CD4-positive, alpha-beta T cell (primary cell): ENCODE measurements at regions not wholly inside any gene's neighbourhood (a gene's known extent, or its start where the extent isn't known, plus 50 kb on each side); places are given as distances from the start of the nearest gene placed in this dataset.

ENCODE experiments used
- ATAC-seq: fragments of 200-7000 bp; cut with Tn5 transposase; one replicate; pipeline ENCODE4 v1.10.0; 2022; ENCODE audit warnings: mild to moderate bottlenecking; ENCODE audit not compliant: poor library complexity
- CTCF ChIA-PET: fragments of 350-600 bp; sonication (Branson Sonifier 250); formaldehyde crosslinking; loops from one replicate; lab custom pipeline; 2021; ENCODE audit warnings: antibody characterized with exemption, inconsistent platforms; lab: Charles Lee
- POLR2A ChIA-PET: fragments of 350-600 bp; sonication (Branson Sonifier 250); formaldehyde crosslinking; loops from one replicate; lab custom pipeline; 2021; ENCODE audit warnings: antibody characterized with exemption, inconsistent platforms; lab: Charles Lee
- DNase-seq, 14 experiments: peaks; one replicate each; pipeline ENCODE4 v3.0.0-alpha.2; 2013 to 2020; ENCODE audit warnings: mixed read lengths in 2 of 14
- H3K27ac ChIP-seq, 2 donors: one replicate each; pipeline versions ENCODE4 v1.5.1 to v1.7.0; 2013; ENCODE audit warnings: low read length in 2 of 2, low read depth in 1 of 2, mild to moderate bottlenecking in 1 of 2
- H3K27me3 ChIP-seq, 2 experiments: 1 replicate in 1 of 2; 2 replicates in 1 of 2; pipeline versions ENCODE4 v1.6.1 to v1.7.0; 2013; ENCODE audit warnings: low read length in 2 of 2, control low read depth in 1 of 2, mild to moderate bottlenecking in 1 of 2, moderate library complexity in 1 of 2; ENCODE audit not compliant: insufficient read depth in 2 of 2, control insufficient read depth in 1 of 2
- H3K36me3 ChIP-seq: one replicate; pipeline ENCODE4 v1.6.1; 2013; ENCODE audit warnings: low read length, control low read depth; ENCODE audit not compliant: insufficient read depth
- H3K4me1 ChIP-seq: one replicate; pipeline ENCODE4 v1.6.1; 2013; ENCODE audit warnings: low read length, control low read depth; ENCODE audit not compliant: insufficient read depth
- H3K4me3 ChIP-seq: one replicate; pipeline ENCODE4 v1.5.1; 2013; ENCODE audit warnings: mild to moderate bottlenecking, low read length, moderate library complexity
- H3K9me3 ChIP-seq, 2 experiments: 1 replicate in 1 of 2; 2 replicates in 1 of 2; pipeline versions ENCODE4 v1.6.1 to v1.7.0; 2013; ENCODE audit warnings: low read length in 2 of 2, mild to moderate bottlenecking in 2 of 2, control low read depth in 1 of 2, moderate library complexity in 1 of 2; ENCODE audit not compliant: control insufficient read depth in 1 of 2, insufficient read depth in 1 of 2
- H3K27ac Mint-ChIP-seq: one replicate; pipeline ENCODE4 v1.8.0; 2020; ENCODE audit warnings: mixed read lengths
- H3K27me3 Mint-ChIP-seq: one replicate; pipeline ENCODE4 v1.8.0; 2021; ENCODE audit warnings: mixed read lengths
- H3K36me3 Mint-ChIP-seq: one replicate; pipeline ENCODE4 v1.8.0; 2021; ENCODE audit warnings: low read depth, mixed read lengths
- H3K4me1 Mint-ChIP-seq: one replicate; pipeline ENCODE4 v1.8.0; 2021; ENCODE audit warnings: low read depth, mixed read lengths
- H3K4me3 Mint-ChIP-seq: one replicate; pipeline ENCODE4 v1.8.0; 2020; ENCODE audit warnings: mild to moderate bottlenecking, mixed read lengths
- H3K9me3 Mint-ChIP-seq: one replicate; pipeline ENCODE4 v1.8.0; 2020; ENCODE audit warnings: mixed read lengths
- CTCF ChIP-seq: fragments of 200-600 bp; IDR thresholded peaks from one replicate; pipeline ENCODE4 v1.8.0; 2022; ENCODE audit warnings: antibody characterized with exemption, mild to moderate bottlenecking
- intact Hi-C, 2 experiments: fragments of 100-400 bp; cut with DNase I in 1 of 2; cut with micrococcal nuclease in 1 of 2; formaldehyde crosslinking; loops; one replicate each; pipeline versions ENCODE4 v1.15.1 to v1.9.0; 2023 to 2025; cut with DNase I, micrococcal nuclease

DNA sequence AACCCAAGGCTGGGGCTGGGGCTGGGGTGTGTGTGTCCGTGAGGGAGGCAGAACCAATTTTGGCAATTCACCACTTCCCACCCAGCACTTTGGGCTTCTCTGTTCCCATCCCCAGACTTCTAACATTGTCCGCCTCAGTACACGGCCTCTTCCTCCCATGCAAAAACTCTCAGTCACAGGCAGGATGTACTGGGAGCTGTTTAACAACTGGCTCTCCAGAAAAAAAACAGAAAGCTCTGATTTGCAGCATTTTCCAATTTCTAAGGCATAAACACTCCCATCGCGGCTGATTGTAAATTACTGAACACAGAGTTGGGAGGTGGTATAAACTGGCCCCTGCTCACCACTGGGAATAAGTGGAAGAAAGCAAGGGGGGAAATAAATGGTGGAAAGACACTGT lies 73.1 kb upstream of the MAP4K3 start:
- TF ChIP-seq CTCF = no peak
- no peak overlapping the region for H3K4me3 ChIP-seq
- no peaks in the 10 kb centered on the region for H3K4me1 ChIP-seq
- H3K27ac ChIP-seq = no peak overlapping the region
- H3K36me3 ChIP-seq = no peaks in the 10 kb centered on the region
- ChIA-PET POLR2A (no interaction called here), CTCF (interaction anchor here (1.5 kb wide), 1 partner anchor 13 kb away, joined by 3 read pairs; no protein-coding TSS in a partner anchor)
- no peaks in the 10 kb centered on the region for H3K27me3 Mint-ChIP-seq
- H3K27me3 ChIP-seq = no peaks in the 10 kb centered on the region
- no peak for ATAC-seq
- H3K36me3 Mint-ChIP-seq = no peaks in the 10 kb centered on the region
- H3K4me1 Mint-ChIP-seq = peaks cover 5% of the 10 kb centered on the region
- no peaks in the 10 kb centered on the region for H3K9me3 ChIP-seq
- intact Hi-C loops = no loop called here
- no peak overlapping the region for H3K4me3 Mint-ChIP-seq
- no peak overlapping the region for H3K27ac Mint-ChIP-seq
- no peaks in the 10 kb centered on the region for H3K9me3 Mint-ChIP-seq
- DNase-seq = no peak

DNA sequence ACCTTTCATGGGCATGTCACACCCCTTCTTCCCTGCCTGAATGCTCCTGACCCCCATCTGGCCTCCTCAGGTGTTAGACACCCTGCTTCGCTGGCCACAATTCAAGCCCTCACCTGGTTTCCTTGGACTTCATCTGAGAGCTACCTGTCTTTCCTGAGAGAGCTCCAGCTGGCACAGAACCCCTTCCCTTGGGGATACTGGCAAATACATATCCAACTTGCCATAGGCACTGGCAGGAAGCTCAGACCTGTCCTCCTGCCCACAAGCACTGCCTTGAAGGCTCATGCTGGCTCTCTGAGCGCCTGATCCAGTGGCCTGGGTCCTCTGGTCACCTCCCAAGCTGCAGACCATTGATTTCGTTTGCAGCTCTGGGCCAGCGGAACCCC lies 74.1 kb upstream of the MAP4K3 start:
- no peak overlapping the region for H3K27ac ChIP-seq
- intact Hi-C loops = no loop called here
- Mint-ChIP-seq H3K36me3 (no peaks in the 10 kb centered on the region), H3K4me1 (peaks cover 5% of the 10 kb centered on the region), H3K27ac (no peak overlapping the region), H3K9me3 (no peaks in the 10 kb centered on the region), H3K27me3 (no peaks in the 10 kb centered on the region), H3K4me3 (no peak overlapping the region)
- DNase-seq = no peak
- no peak for TF ChIP-seq CTCF
- no peak overlapping the region for H3K4me3 ChIP-seq
- CTCF ChIA-PET = interaction anchor here (1.5 kb wide), 1 partner anchor 12 kb away, joined by 3 read pairs; no protein-coding TSS in a partner anchor
- H3K4me1 ChIP-seq = no peaks in the 10 kb centered on the region
- H3K27me3 ChIP-seq = no peaks in the 10 kb centered on the region
- POLR2A ChIA-PET = no interaction called here
- no peak for ATAC-seq
- H3K9me3 ChIP-seq = no peaks in the 10 kb centered on the region
- no peaks in the 10 kb centered on the region for H3K36me3 ChIP-seq

GRCh38 chr2:39511605-39512433 lies 74.7 kb upstream of the MAP4K3 start:
- H3K4me3 Mint-ChIP-seq = no peak overlapping the region
- intact Hi-C loops = no loop called here
- ChIA-PET CTCF (no interaction called here), POLR2A (no interaction called here)
- H3K36me3 Mint-ChIP-seq = no peaks in the 10 kb centered on the region
- ATAC-seq (no peak), DNase-seq (no peak)
- Histone ChIP-seq H3K9me3 (no peaks in the 10 kb centered on the region), H3K4me3 (no peak overlapping the region), H3K27ac (no peak overlapping the region), H3K36me3 (no peaks in the 10 kb centered on the region), H3K4me1 (no peaks in the 10 kb centered on the region), H3K27me3 (no peaks in the 10 kb centered on the region)
- TF ChIP-seq CTCF = no peak
- H3K27ac Mint-ChIP-seq = no peak overlapping the region
- no peaks in the 10 kb centered on the region for H3K9me3 Mint-ChIP-seq
- no peaks in the 10 kb centered on the region for H3K27me3 Mint-ChIP-seq
- peaks cover 5% of the 10 kb centered on the region for H3K4me1 Mint-ChIP-seq
